A549 (cell line): ENCODE measurements at regions not wholly inside any gene's neighbourhood (a gene's known extent, or its start where the extent isn't known, plus 50 kb on each side); places are given as distances from the start of the nearest gene placed in this dataset.

Source experiments
- CEBPB ChIP-seq, 2 experiments: fragments of >200 bp in 1 of 2; sonication (Bioruptor Twin) in 1 of 2; formaldehyde crosslinking in 1 of 2; IDR thresholded peaks; 2 replicates each; pipeline ENCODE4 v1.6.1; 2012 to 2016
- CTCF ChIP-seq: fragments of >200 bp; sonication (Bioruptor Twin); formaldehyde crosslinking; IDR thresholded peaks from 3 replicates; pipeline ENCODE4 v1.5.1; 2016
- EHMT2 ChIP-seq: fragments of 200-600 bp; sonication (generic); IDR thresholded peaks from 2 replicates; pipeline ENCODE4 v1.6.1; 2016; ENCODE audit warnings: antibody characterized with exemption, low read depth, mild to moderate bottlenecking, moderate library complexity
- HDAC2 ChIP-seq: fragments of 200-600 bp; sonication (generic); IDR thresholded peaks from 2 replicates; pipeline ENCODE4 v1.6.1; 2016
- MAFK ChIP-seq: fragments of 450-650 bp; IDR thresholded peaks from 2 replicates; pipeline ENCODE4 v1.6.1; 2014; ENCODE audit not compliant: partially characterized antibody
- MAX ChIP-seq: IDR thresholded peaks from 2 replicates; pipeline ENCODE4 v1.6.1; 2012
- POLR2AphosphoS2 ChIP-seq: conservative IDR thresholded peaks from 2 replicates; pipeline ENCODE4 v1.6.1; 2012; ENCODE audit warnings: low read length, improper control_type of control experiment, inconsistent platforms
- RAD21 ChIP-seq, 2 experiments: fragments of >200 bp in 1 of 2; sonication (Bioruptor Twin) in 1 of 2; formaldehyde crosslinking in 1 of 2; IDR thresholded peaks in 1 of 2; conservative IDR thresholded peaks in 1 of 2; 2 replicates in 1 of 2; 3 replicates in 1 of 2; pipeline ENCODE4 v1.6.1; 2012 to 2018; ENCODE audit warnings: inconsistent platforms in 1 of 2
- SMC3 ChIP-seq: fragments of >200 bp; sonication (Bioruptor Twin); formaldehyde crosslinking; IDR thresholded peaks from 3 replicates; pipeline ENCODE4 v1.6.1; 2018; ENCODE audit warnings: inconsistent platforms

- TF ChIP-seq MAFK: no peak
- TF ChIP-seq HDAC2: no peak
- TF ChIP-seq CTCF: no peak
- TF ChIP-seq POLR2AphosphoS2: no peak
- TF ChIP-seq RAD21 (conservative IDR thresholded peaks at IDR 0.05 in 1 of 2, IDR thresholded peaks at IDR 0.05 in 1 of 2): no peak
- no peak for TF ChIP-seq EHMT2
- TF ChIP-seq MAX: no peak
- TF ChIP-seq SMC3: no peak
- TF ChIP-seq CEBPB (IDR thresholded peaks at IDR 0.05): no peak
Measured at GRCh38 chr9:108765265-108765664, 90.5 kb downstream of the ACTL7B start.
